ENCODE measurements at regions not wholly inside any gene's neighbourhood (a gene's known extent, or its start where the extent isn't known, plus 50 kb on each side); places are given as distances from the start of the nearest gene placed in this dataset.

DNA sequence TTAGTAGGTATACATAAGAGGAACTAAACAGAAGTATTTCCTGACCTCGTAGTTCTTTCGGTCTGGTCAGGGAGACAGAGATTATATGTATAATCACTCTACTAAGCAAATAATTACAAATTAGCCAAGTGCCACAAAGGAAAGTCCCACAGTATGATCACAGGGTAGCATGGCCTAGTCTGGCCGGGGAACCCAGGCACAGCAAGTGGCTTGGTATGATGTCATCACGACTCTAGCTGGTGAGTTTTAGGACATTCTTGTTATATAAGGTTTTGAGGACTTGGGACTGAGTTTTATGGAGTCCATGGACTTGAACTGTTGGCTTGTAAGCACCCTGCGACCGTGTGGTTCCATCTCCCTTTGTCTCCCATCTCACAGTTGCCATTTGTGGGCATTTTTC lies 316.5 kb upstream of the ZFHX3 start:
- TF ChIP-seq, protein P1, sequence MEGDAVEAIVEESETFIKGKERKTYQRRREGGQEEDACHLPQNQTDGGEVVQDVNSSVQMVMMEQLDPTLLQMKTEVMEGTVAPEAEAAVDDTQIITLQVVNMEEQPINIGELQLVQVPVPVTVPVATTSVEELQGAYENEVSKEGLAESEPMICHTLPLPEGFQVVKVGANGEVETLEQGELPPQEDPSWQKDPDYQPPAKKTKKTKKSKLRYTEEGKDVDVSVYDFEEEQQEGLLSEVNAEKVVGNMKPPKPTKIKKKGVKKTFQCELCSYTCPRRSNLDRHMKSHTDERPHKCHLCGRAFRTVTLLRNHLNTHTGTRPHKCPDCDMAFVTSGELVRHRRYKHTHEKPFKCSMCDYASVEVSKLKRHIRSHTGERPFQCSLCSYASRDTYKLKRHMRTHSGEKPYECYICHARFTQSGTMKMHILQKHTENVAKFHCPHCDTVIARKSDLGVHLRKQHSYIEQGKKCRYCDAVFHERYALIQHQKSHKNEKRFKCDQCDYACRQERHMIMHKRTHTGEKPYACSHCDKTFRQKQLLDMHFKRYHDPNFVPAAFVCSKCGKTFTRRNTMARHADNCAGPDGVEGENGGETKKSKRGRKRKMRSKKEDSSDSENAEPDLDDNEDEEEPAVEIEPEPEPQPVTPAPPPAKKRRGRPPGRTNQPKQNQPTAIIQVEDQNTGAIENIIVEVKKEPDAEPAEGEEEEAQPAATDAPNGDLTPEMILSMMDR (IDR thresholded peaks at IDR 0.05; ENCODE audit: low read depth, low read length, poor library complexity, severe bottlenecking) = no peak
- no peak for TF ChIP-seq EZH2phosphoT487 (IDR thresholded peaks at IDR 0.05; ENCODE audit: borderline replicate concordance, low read length)

DNA sequence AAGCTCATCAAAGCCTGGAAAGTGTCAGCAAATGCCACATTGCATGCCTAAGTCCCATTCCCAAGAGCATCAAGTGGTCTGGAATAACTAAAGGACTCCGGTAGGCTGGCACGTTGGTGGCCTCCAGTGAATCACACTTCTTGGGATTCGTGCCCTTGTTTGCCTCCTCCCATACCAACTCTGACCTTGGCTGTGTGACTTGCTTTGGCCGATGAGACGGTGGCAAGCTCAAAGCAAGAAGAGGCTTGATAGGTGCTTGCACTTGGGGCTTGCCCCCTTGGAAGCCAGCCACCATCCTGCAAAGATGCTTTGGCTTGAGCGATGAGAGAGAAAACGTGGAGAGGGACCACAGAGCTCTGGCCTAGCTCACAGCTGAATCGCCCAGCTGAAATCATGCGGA lies 313.1 kb upstream of the ZFHX3 start:
- Histone ChIP-seq H4K20me1 (ENCODE audit: control insufficient read depth, insufficient read depth, low read depth, low read length) (no peaks in the 10 kb centered on the region), H3K27me3 (ENCODE audit: control insufficient read depth, low read length) (no peaks in the 10 kb centered on the region), H3K36me3 (ENCODE audit: control insufficient read depth, low read length) (no peaks in the 10 kb centered on the region), H3K9me3 (ENCODE audit: control insufficient read depth, insufficient read depth, low read length) (no peaks in the 10 kb centered on the region), H3K4me2 (ENCODE audit: low read length) (no peak overlapping the region), H3K9me2 (replicated peaks; ENCODE audit: control insufficient read depth, low read length) (no peaks in the 10 kb centered on the region), H3K27ac (ENCODE audit: low read depth, low read length) (no peak overlapping the region), H3K4me3 (ENCODE audit: low read length) (no peak overlapping the region), H3F3A (ENCODE audit: control insufficient read depth, insufficient read depth) (no peaks in the 10 kb centered on the region), H3K4me1 (ENCODE audit: control insufficient read depth, low read length) (no peaks in the 10 kb centered on the region), H3K79me2 (ENCODE audit: control insufficient read depth, low read length) (no peaks in the 10 kb centered on the region)
- TF ChIP-seq EZH2phosphoT487 (IDR thresholded peaks at IDR 0.05; ENCODE audit: borderline replicate concordance, low read length) = no peak

More for the DNA sequence above, 316.5 kb upstream of the ZFHX3 start:
- no peaks in the 10 kb centered on the region for H3K9me2 ChIP-seq (replicated peaks; ENCODE audit: control insufficient read depth, low read length)
- no peaks in the 10 kb centered on the region for H4K20me1 ChIP-seq (ENCODE audit: control insufficient read depth, insufficient read depth, low read depth, low read length)
- no peaks in the 10 kb centered on the region for H3F3A ChIP-seq (ENCODE audit: control insufficient read depth, insufficient read depth)
- H3K27me3 ChIP-seq (ENCODE audit: control insufficient read depth, low read length) = no peaks in the 10 kb centered on the region
- no peaks in the 10 kb centered on the region for H3K79me2 ChIP-seq (ENCODE audit: control insufficient read depth, low read length)
- H3K27ac ChIP-seq (ENCODE audit: low read depth, low read length) = no peak overlapping the region
- no peaks in the 10 kb centered on the region for H3K9me3 ChIP-seq (ENCODE audit: control insufficient read depth, insufficient read depth, low read length)
- H3K36me3 ChIP-seq (ENCODE audit: control insufficient read depth, low read length) = no peaks in the 10 kb centered on the region
- H3K4me1 ChIP-seq (ENCODE audit: control insufficient read depth, low read length) = no peaks in the 10 kb centered on the region
- no peak overlapping the region for H3K4me2 ChIP-seq (ENCODE audit: low read length)
- no peak overlapping the region for H3K4me3 ChIP-seq (ENCODE audit: low read length)

DNA sequence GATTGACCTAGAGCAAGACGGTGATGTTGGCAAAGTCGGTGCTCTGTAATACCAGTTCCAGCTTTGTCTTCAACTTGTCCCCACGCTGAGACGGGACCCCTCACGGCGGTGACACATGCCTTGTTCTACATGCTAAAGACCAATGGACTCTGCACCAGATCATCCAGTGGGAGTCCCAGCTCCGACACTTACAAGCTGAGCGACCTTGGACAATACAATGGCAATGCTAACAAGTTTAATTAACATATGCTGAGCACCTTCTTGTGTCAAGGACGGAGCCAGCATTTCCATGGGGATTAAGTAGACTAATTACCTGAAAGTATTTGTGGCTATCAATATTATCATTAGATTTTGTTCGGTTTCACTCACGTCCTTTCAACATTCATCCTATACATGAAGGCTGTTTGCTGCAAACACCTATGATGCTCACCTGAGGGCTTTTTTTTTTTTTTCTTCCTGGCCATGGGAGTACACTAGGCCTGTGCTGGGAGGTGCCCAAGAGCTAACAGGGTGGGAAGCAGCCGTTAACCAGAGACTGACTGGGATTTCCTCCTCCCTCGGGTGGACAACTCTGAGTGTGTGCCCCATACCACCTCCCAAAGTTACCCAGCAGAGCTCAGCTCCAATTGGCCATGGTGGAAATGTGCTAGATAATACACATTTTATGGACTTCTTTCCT lies 308.6 kb upstream of the ZFHX3 start:
- Histone ChIP-seq H3K4me1 (ENCODE audit: control insufficient read depth, low read length) (no peaks in the 10 kb centered on the region), H3K4me2 (ENCODE audit: low read length) (no peak overlapping the region), H3K79me2 (ENCODE audit: control insufficient read depth, low read length) (no peaks in the 10 kb centered on the region), H3K27me3 (ENCODE audit: control insufficient read depth, low read length) (no peaks in the 10 kb centered on the region), H3K9me2 (replicated peaks; ENCODE audit: control insufficient read depth, low read length) (no peaks in the 10 kb centered on the region), H4K20me1 (ENCODE audit: control insufficient read depth, insufficient read depth, low read depth, low read length) (no peaks in the 10 kb centered on the region), H3K27ac (ENCODE audit: low read depth, low read length) (no peak overlapping the region), H3K36me3 (ENCODE audit: control insufficient read depth, low read length) (no peaks in the 10 kb centered on the region), H3F3A (ENCODE audit: control insufficient read depth, insufficient read depth) (no peaks in the 10 kb centered on the region), H3K4me3 (ENCODE audit: low read length) (no peak overlapping the region), H3K9me3 (ENCODE audit: control insufficient read depth, insufficient read depth, low read length) (no peaks in the 10 kb centered on the region)
- no peak for TF ChIP-seq EZH2phosphoT487 (IDR thresholded peaks at IDR 0.05; ENCODE audit: borderline replicate concordance, low read length)
- TF ChIP-seq, protein P1 (IDR thresholded peaks at IDR 0.05; ENCODE audit: low read depth, low read length, poor library complexity, severe bottlenecking) = no peak

DNA sequence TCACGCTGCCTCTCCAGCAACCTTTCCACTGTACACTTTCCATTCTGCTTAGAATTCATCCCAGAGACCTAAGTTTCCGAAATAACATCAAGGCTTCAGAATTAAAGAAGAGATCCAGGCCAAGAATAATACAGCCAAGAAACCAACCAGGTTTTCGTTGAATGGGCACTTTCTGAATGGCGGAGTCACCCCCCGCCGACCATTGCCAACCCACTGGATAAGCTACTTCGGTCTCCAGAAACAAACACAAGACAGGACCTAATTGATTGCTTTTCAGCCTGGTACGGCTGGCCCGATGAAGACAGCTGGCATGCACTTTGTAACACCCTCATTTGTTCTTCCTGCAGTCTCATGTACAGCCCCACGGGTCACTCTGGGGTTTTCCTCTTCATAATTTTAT lies 308.1 kb upstream of the ZFHX3 start:
- Histone ChIP-seq H3K27me3 (ENCODE audit: control insufficient read depth, low read length) (no peaks in the 10 kb centered on the region), H3K4me2 (ENCODE audit: low read length) (no peak overlapping the region)

More for the DNA sequence above, 308.1 kb upstream of the ZFHX3 start:
- Histone ChIP-seq H3F3A (ENCODE audit: control insufficient read depth, insufficient read depth) (no peaks in the 10 kb centered on the region), H3K9me3 (ENCODE audit: control insufficient read depth, insufficient read depth, low read length) (no peaks in the 10 kb centered on the region), H3K27ac (ENCODE audit: low read depth, low read length) (no peak overlapping the region), H3K4me3 (ENCODE audit: low read length) (no peak overlapping the region), H3K36me3 (ENCODE audit: control insufficient read depth, low read length) (no peaks in the 10 kb centered on the region), H3K9me2 (replicated peaks; ENCODE audit: control insufficient read depth, low read length) (no peaks in the 10 kb centered on the region), H3K79me2 (ENCODE audit: control insufficient read depth, low read length) (no peaks in the 10 kb centered on the region), H3K4me1 (ENCODE audit: control insufficient read depth, low read length) (no peaks in the 10 kb centered on the region), H4K20me1 (ENCODE audit: control insufficient read depth, insufficient read depth, low read depth, low read length) (no peaks in the 10 kb centered on the region)
- TF ChIP-seq, protein P1 (IDR thresholded peaks at IDR 0.05; ENCODE audit: low read depth, low read length, poor library complexity, severe bottlenecking) = no peak
- TF ChIP-seq EZH2phosphoT487 (IDR thresholded peaks at IDR 0.05; ENCODE audit: borderline replicate concordance, low read length) = no peak

Measured in DOHH2 (cell line).